Keratinocyte (primary cell): ENCODE measurements at regions not wholly inside any gene's neighbourhood (a gene's known extent, or its start where the extent isn't known, plus 50 kb on each side); places are given as distances from the start of the nearest gene placed in this dataset.

Experiments
- EZH2 ChIP-seq: IDR thresholded peaks from one replicate; pipeline ENCODE4 v1.6.1; 2012; ENCODE audit warnings: inconsistent platforms, mild to moderate bottlenecking, low read length, moderate library complexity
- TF ChIP-seq, protein P1 (sequence below), 3 experiments: IDR thresholded peaks in 1 of 3; conservative IDR thresholded peaks in 1 of 3; optimal IDR thresholded peaks in 1 of 3; 2 replicates in 2 of 3; 3 replicates in 1 of 3; pipeline versions ENCODE3 to v1.5.1; 2011; ENCODE audit warnings: low read length in 3 of 3, mild to moderate bottlenecking in 3 of 3, moderate library complexity in 2 of 3, control low read depth in 1 of 3, inconsistent platforms in 1 of 3; ENCODE audit not compliant: insufficient read depth in 2 of 3; ENCODE audit errors: extremely low read depth in 1 of 3

DNA sequence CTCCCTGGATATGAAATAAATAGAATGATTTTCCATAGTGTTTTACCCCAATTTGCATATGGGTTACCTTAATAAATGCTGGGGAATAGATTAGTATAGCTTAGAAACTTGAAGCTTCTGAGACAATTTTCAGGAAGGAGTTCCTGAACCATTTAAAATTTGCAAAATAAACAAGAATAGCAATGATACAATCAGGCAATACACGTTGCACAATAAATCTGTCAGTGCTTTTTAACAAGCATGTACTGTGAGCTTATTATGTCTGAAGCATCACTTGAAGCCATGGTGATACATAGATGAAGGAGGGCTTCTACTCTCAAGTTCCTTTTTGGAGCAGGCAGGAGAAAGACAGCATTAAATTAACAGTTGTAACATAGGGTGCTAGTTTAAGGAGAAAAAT lies 84.2 kb upstream of the WDFY3 start:
- TF ChIP-seq, protein P1, sequence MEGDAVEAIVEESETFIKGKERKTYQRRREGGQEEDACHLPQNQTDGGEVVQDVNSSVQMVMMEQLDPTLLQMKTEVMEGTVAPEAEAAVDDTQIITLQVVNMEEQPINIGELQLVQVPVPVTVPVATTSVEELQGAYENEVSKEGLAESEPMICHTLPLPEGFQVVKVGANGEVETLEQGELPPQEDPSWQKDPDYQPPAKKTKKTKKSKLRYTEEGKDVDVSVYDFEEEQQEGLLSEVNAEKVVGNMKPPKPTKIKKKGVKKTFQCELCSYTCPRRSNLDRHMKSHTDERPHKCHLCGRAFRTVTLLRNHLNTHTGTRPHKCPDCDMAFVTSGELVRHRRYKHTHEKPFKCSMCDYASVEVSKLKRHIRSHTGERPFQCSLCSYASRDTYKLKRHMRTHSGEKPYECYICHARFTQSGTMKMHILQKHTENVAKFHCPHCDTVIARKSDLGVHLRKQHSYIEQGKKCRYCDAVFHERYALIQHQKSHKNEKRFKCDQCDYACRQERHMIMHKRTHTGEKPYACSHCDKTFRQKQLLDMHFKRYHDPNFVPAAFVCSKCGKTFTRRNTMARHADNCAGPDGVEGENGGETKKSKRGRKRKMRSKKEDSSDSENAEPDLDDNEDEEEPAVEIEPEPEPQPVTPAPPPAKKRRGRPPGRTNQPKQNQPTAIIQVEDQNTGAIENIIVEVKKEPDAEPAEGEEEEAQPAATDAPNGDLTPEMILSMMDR (optimal IDR thresholded peaks at IDR 0.05 in 1 of 3, IDR thresholded peaks at IDR 0.05 in 1 of 3, conservative IDR thresholded peaks at IDR 0.05 in 1 of 3; ENCODE audit: extremely low read depth in 1 of 3, insufficient read depth in 2 of 3, low read length in 3 of 3): no peak
- TF ChIP-seq EZH2: no peak
